ENCODE measurements at regions not wholly inside any gene's neighbourhood (a gene's known extent, or its start where the extent isn't known, plus 50 kb on each side); places are given as distances from the start of the nearest gene placed in this dataset.

GRCh38 chr11:70697701-70698100 lies 299.4 kb downstream of the CTTN start (continued):
- TF ChIP-seq ZSCAN5A (CRISPR knock-in tag; IDR thresholded peaks at IDR 0.05; ENCODE audit: borderline replicate concordance) (no peak), BCL6 (CRISPR knock-in tag; IDR thresholded peaks at IDR 0.05) (no peak)

GRCh38 chr11:70698871-70699270 lies 300.5 kb downstream of the CTTN start:
- H2AFZ ChIP-seq (ENCODE audit: low read length): no peak overlapping the region
- no peak for ATAC-seq
- in situ Hi-C loops (cut with HindIII; ENCODE audit: extremely low pct_ligation_motif_present, low pct_unique_long_range_greater_than_20kb): no loop called here
- DNase-seq (ENCODE audit: low spot score): no peak
- WGBS (ENCODE audit: low lambda C conversion rate): 100% methylated on average over 2 of the region's 2 CpGs
- H3K36me3 ChIP-seq (replicated peaks in 1 of 2; ENCODE audit: control insufficient read depth in 1 of 2, insufficient read depth in 2 of 2, low read length in 2 of 2): peaks cover 16 to 26% of the 10 kb centered on the region in 2 experiments; a peak in 4 of 5 replicates
- BruUV-seq (replicated peaks): no TSS peak
- POLR2A ChIA-PET: no interaction called here
- H4K20me1 ChIP-seq (ENCODE audit: insufficient read depth, low read length): peaks cover 6% of the 10 kb centered on the region; the same call in 1 of the 2 replicates
- H3K4me1 ChIP-seq (ENCODE audit: insufficient read depth, low read length): peaks cover 29% of the 10 kb centered on the region
- H3K27me3 ChIP-seq (ENCODE audit: control insufficient read depth in 1 of 2, insufficient read depth in 2 of 2, low read length in 2 of 2): no peaks in the 10 kb centered on the region
- H3K9ac ChIP-seq (ENCODE audit: insufficient read depth, low read depth, low read length): no peak overlapping the region
- peak overlapping the region; percentile 47 for H3K27ac ChIP-seq (ENCODE audit: extremely low read length, insufficient read depth, low read length)
- H3K4me2 ChIP-seq (ENCODE audit: low read depth, low read length): no peak overlapping the region
- intact Hi-C loops (cut with micrococcal nuclease; ENCODE audit: unreplicated experiment): no loop called here
- no peaks in the 10 kb centered on the region for H3K9me3 ChIP-seq (ENCODE audit: low read length)
- no peak for FAIRE-seq
- peaks cover 4% of the 10 kb centered on the region for H3K79me2 ChIP-seq (ENCODE audit: insufficient read depth, low read length)
- CTCF ChIA-PET (ENCODE audit: low intra/inter-chr PET ratio, low total read pairs): no interaction called here
- no peak overlapping the region for H3K4me3 ChIP-seq (replicated peaks in 1 of 3; ENCODE audit: insufficient read depth in 1 of 3, low read depth in 2 of 3, low read length in 3 of 3)
- TF ChIP-seq, protein P1, sequence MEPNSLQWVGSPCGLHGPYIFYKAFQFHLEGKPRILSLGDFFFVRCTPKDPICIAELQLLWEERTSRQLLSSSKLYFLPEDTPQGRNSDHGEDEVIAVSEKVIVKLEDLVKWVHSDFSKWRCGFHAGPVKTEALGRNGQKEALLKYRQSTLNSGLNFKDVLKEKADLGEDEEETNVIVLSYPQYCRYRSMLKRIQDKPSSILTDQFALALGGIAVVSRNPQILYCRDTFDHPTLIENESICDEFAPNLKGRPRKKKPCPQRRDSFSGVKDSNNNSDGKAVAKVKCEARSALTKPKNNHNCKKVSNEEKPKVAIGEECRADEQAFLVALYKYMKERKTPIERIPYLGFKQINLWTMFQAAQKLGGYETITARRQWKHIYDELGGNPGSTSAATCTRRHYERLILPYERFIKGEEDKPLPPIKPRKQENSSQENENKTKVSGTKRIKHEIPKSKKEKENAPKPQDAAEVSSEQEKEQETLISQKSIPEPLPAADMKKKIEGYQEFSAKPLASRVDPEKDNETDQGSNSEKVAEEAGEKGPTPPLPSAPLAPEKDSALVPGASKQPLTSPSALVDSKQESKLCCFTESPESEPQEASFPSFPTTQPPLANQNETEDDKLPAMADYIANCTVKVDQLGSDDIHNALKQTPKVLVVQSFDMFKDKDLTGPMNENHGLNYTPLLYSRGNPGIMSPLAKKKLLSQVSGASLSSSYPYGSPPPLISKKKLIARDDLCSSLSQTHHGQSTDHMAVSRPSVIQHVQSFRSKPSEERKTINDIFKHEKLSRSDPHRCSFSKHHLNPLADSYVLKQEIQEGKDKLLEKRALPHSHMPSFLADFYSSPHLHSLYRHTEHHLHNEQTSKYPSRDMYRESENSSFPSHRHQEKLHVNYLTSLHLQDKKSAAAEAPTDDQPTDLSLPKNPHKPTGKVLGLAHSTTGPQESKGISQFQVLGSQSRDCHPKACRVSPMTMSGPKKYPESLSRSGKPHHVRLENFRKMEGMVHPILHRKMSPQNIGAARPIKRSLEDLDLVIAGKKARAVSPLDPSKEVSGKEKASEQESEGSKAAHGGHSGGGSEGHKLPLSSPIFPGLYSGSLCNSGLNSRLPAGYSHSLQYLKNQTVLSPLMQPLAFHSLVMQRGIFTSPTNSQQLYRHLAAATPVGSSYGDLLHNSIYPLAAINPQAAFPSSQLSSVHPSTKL (CRISPR knock-in tag; IDR thresholded peaks at IDR 0.05): no peak
- no peak for TF ChIP-seq FUBP1 (CRISPR knock-in tag; IDR thresholded peaks at IDR 0.05; ENCODE audit: borderline replicate concordance)
- TF ChIP-seq, protein P2, sequence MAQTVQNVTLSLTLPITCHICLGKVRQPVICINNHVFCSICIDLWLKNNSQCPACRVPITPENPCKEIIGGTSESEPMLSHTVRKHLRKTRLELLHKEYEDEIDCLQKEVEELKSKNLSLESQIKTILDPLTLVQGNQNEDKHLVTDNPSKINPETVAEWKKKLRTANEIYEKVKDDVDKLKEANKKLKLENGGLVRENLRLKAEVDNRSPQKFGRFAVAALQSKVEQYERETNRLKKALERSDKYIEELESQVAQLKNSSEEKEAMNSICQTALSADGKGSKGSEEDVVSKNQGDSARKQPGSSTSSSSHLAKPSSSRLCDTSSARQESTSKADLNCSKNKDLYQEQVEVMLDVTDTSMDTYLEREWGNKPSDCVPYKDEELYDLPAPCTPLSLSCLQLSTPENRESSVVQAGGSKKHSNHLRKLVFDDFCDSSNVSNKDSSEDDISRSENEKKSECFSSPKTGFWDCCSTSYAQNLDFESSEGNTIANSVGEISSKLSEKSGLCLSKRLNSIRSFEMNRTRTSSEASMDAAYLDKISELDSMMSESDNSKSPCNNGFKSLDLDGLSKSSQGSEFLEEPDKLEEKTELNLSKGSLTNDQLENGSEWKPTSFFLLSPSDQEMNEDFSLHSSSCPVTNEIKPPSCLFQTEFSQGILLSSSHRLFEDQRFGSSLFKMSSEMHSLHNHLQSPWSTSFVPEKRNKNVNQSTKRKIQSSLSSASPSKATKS (CRISPR knock-in tag; IDR thresholded peaks at IDR 0.05): no peak
- TF ChIP-seq SP4 (CRISPR knock-in tag; IDR thresholded peaks at IDR 0.05): no peak
- no peak for TF ChIP-seq FOSL1 (CRISPR knock-in tag; IDR thresholded peaks at IDR 0.05; ENCODE audit: borderline replicate concordance)
- no peak for TF ChIP-seq SRF (IDR thresholded peaks at IDR 0.05; ENCODE audit: low read depth, low read length)
- TF ChIP-seq PAX8 (CRISPR knock-in tag; IDR thresholded peaks at IDR 0.05; ENCODE audit: borderline replicate concordance): no peak
- TF ChIP-seq SMYD3 (CRISPR knock-in tag; IDR thresholded peaks at IDR 0.05): no peak
- TF ChIP-seq, protein P3, sequence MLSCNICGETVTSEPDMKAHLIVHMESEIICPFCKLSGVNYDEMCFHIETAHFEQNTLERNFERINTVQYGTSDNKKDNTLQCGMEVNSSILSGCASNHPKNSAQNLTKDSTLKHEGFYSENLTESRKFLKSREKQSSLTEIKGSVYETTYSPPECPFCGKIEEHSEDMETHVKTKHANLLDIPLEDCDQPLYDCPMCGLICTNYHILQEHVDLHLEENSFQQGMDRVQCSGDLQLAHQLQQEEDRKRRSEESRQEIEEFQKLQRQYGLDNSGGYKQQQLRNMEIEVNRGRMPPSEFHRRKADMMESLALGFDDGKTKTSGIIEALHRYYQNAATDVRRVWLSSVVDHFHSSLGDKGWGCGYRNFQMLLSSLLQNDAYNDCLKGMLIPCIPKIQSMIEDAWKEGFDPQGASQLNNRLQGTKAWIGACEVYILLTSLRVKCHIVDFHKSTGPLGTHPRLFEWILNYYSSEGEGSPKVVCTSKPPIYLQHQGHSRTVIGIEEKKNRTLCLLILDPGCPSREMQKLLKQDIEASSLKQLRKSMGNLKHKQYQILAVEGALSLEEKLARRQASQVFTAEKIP (CRISPR knock-in tag; IDR thresholded peaks at IDR 0.05; ENCODE audit: borderline replicate concordance): no peak
- TF ChIP-seq ZNF781 (CRISPR knock-in tag; IDR thresholded peaks at IDR 0.05; ENCODE audit: borderline replicate concordance, not compliant biosample characterization): no peak
